ENCODE measurements at regions not wholly inside any gene's neighbourhood (a gene's known extent, or its start where the extent isn't known, plus 50 kb on each side); places are given as distances from the start of the nearest gene placed in this dataset.

- DNase-seq (ENCODE audit: low read depth) = no peak
- TF ChIP-seq CTCF (IDR thresholded peaks at IDR 0.05; ENCODE audit: insufficient read depth, low read depth, low read length) = no peak
- no peak overlapping the region for H3K4me3 ChIP-seq (ENCODE audit: low read depth, low read length)
Measured at GRCh38 chr20:5492937-5493336, 117.9 kb downstream of the GPCPD1 start.

- no peak overlapping the region for H3K4me3 ChIP-seq (ENCODE audit: low read depth, low read length)
- TF ChIP-seq CTCF (IDR thresholded peaks at IDR 0.05; ENCODE audit: insufficient read depth, low read depth, low read length) = no peak
Measured at GRCh38 chr20:5491455-5491854, 119.4 kb downstream of the GPCPD1 start.

GRCh38 chr20:5489601-5490000 is 121.2 kb downstream of the GPCPD1 start:
- no peak for DNase-seq (ENCODE audit: low read depth)
- H3K4me3 ChIP-seq (ENCODE audit: low read depth, low read length) = no peak overlapping the region
- TF ChIP-seq CTCF (IDR thresholded peaks at IDR 0.05; ENCODE audit: insufficient read depth, low read depth, low read length) = no peak

More at GRCh38 chr20:5491455-5491854, 119.4 kb downstream of the GPCPD1 start:
- no peak for DNase-seq (ENCODE audit: low read depth)

GRCh38 chr20:5488823-5489222 is 122.0 kb downstream of the GPCPD1 start:
- TF ChIP-seq CTCF (IDR thresholded peaks at IDR 0.05; ENCODE audit: insufficient read depth, low read depth, low read length) = no peak
- no peak for DNase-seq (ENCODE audit: low read depth)
- H3K4me3 ChIP-seq (ENCODE audit: low read depth, low read length) = no peak overlapping the region

GRCh38 chr20:5486377-5487054 is 124.3 kb downstream of the GPCPD1 start:
- no peak for DNase-seq (ENCODE audit: low read depth)
- no peak overlapping the region for H3K4me3 ChIP-seq (ENCODE audit: low read depth, low read length)
- no peak for TF ChIP-seq CTCF (IDR thresholded peaks at IDR 0.05; ENCODE audit: insufficient read depth, low read depth, low read length)

- no peak for DNase-seq (ENCODE audit: low read depth)
- no peak overlapping the region for H3K4me3 ChIP-seq (ENCODE audit: low read depth, low read length)
- no peak for TF ChIP-seq CTCF (IDR thresholded peaks at IDR 0.05; ENCODE audit: insufficient read depth, low read depth, low read length)
Measured at GRCh38 chr20:5484926-5485325, 125.9 kb downstream of the GPCPD1 start.

GRCh38 chr20:5484346-5484745 is 126.5 kb downstream of the GPCPD1 start:
- no peak for TF ChIP-seq CTCF (IDR thresholded peaks at IDR 0.05; ENCODE audit: insufficient read depth, low read depth, low read length)
- no peak overlapping the region for H3K4me3 ChIP-seq (ENCODE audit: low read depth, low read length)
- DNase-seq (ENCODE audit: low read depth) = no peak

Measured in fibroblast of villous mesenchyme (primary cell).